Peyer's patch (tissue), 4 donors: ENCODE measurements at regions not wholly inside any gene's neighbourhood (a gene's known extent, or its start where the extent isn't known, plus 50 kb on each side); places are given as distances from the start of the nearest gene placed in this dataset.

Source experiments
- DNase-seq, 3 donors: peaks; one replicate each; pipeline ENCODE4 v3.0.0-alpha.2; 2017 to 2019
- H3K27ac ChIP-seq, 4 donors: fragments of 200-600 bp; sonication (generic); one replicate each; pipeline ENCODE4 v1.5.1; 2016 to 2019
- H3K27me3 ChIP-seq, 2 donors: fragments of 200-600 bp; sonication (generic); one replicate each; pipeline ENCODE4 v1.5.1; 2019
- H3K36me3 ChIP-seq, 3 donors: fragments of 200-600 bp; sonication (generic); one replicate each; pipeline ENCODE4 v1.5.1; 2016 to 2019
- H3K4me1 ChIP-seq, 4 donors: fragments of 200-600 bp; sonication (generic); one replicate each; pipeline ENCODE4 v1.5.1; 2016 to 2019
- H3K4me3 ChIP-seq, 4 donors: fragments of 200-600 bp; sonication (generic); 1 replicate in 3 of 4; 2 replicates in 1 of 4; pipeline ENCODE4 v1.5.1; 2016 to 2019; ENCODE audit warnings: mild to moderate bottlenecking in 1 of 4
- H3K9me3 ChIP-seq, 4 donors: fragments of 200-600 bp; sonication (generic); one replicate each; pipeline ENCODE4 v1.5.1; 2016 to 2019; ENCODE audit warnings: mild to moderate bottlenecking in 1 of 4
- POLR2A ChIP-seq, 2 donors: fragments of 450-650 bp; IDR thresholded peaks; one replicate each; pipeline ENCODE4 v1.5.1; 2017; ENCODE audit warnings: antibody characterized with exemption in 2 of 2, mild to moderate bottlenecking in 2 of 2, moderate library complexity in 2 of 2
- TF ChIP-seq, protein P1 (sequence below), 6 experiments: fragments of 450-650 bp in 4 of 6; fragments of 200-600 bp in 2 of 6; sonication (generic) in 1 of 6; IDR thresholded peaks; one replicate each; pipeline ENCODE4 v1.5.1; 2017 to 2019; ENCODE audit warnings: antibody characterized with exemption in 6 of 6, mild to moderate bottlenecking in 3 of 6, moderate library complexity in 1 of 6

DNA sequence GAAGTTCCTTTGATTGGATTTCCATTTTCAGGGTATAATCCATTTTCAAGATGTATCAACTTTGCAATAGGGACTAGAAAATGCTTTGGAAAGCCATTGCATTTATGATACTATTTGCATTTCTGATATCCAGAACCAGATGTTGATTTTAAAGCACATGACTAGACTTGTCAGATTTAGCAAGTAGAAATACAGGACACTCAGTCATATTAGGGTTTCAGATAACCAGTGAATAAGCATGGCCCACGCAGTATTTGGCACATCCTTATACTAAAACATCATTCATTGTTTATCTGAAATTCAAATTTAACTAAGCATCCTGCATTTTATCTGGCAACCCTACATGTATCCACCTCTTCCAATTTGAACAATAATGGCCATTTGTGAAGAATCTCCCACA lies 113.3 kb upstream of the DPT start:
- H3K9me3 ChIP-seq: no peaks in the 10 kb centered on the region
- no peaks in the 10 kb centered on the region for H3K4me1 ChIP-seq
- H3K36me3 ChIP-seq: no peaks in the 10 kb centered on the region
- TF ChIP-seq, protein P1, sequence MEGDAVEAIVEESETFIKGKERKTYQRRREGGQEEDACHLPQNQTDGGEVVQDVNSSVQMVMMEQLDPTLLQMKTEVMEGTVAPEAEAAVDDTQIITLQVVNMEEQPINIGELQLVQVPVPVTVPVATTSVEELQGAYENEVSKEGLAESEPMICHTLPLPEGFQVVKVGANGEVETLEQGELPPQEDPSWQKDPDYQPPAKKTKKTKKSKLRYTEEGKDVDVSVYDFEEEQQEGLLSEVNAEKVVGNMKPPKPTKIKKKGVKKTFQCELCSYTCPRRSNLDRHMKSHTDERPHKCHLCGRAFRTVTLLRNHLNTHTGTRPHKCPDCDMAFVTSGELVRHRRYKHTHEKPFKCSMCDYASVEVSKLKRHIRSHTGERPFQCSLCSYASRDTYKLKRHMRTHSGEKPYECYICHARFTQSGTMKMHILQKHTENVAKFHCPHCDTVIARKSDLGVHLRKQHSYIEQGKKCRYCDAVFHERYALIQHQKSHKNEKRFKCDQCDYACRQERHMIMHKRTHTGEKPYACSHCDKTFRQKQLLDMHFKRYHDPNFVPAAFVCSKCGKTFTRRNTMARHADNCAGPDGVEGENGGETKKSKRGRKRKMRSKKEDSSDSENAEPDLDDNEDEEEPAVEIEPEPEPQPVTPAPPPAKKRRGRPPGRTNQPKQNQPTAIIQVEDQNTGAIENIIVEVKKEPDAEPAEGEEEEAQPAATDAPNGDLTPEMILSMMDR (IDR thresholded peaks at IDR 0.05): no peak
- no peak for TF ChIP-seq POLR2A (IDR thresholded peaks at IDR 0.05)
- no peak for DNase-seq
- H3K27ac ChIP-seq: no peak overlapping the region
- H3K4me3 ChIP-seq: no peak overlapping the region
- no peaks in the 10 kb centered on the region for H3K27me3 ChIP-seq

DNA sequence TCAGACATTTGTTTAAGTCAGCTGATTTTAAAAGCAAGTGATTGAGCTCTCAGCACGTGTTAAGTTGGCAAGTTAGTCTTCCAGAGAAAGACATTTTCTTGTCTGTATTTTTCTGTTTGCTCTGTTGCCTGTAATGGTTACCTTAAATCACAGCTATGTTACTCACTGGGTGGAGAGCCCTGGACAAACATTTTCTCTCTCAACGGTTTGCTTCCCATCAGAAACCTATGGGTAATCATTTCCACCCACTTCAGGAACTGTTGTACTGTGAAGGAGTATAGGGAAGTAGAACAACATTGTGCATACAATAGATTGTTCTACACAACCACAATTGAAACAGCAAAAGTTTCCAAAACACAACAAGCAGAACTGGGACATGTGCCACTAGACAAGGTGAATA lies 113.9 kb upstream of the DPT start:
- Histone ChIP-seq H3K27ac (no peak overlapping the region), H3K4me3 (no peak overlapping the region), H3K9me3 (no peaks in the 10 kb centered on the region), H3K4me1 (no peaks in the 10 kb centered on the region), H3K27me3 (no peaks in the 10 kb centered on the region), H3K36me3 (no peaks in the 10 kb centered on the region)
- DNase-seq: no peak
- TF ChIP-seq, protein P1 (IDR thresholded peaks at IDR 0.05): no peak
- TF ChIP-seq POLR2A (IDR thresholded peaks at IDR 0.05): no peak

GRCh38 chr1:168843401-168843800 lies 114.4 kb upstream of the DPT start:
- H3K4me1 ChIP-seq: no peaks in the 10 kb centered on the region
- no peak for DNase-seq
- no peak for TF ChIP-seq POLR2A (IDR thresholded peaks at IDR 0.05)
- TF ChIP-seq, protein P1 (IDR thresholded peaks at IDR 0.05): no peak
- no peak overlapping the region for H3K27ac ChIP-seq
- H3K27me3 ChIP-seq: no peaks in the 10 kb centered on the region
- H3K36me3 ChIP-seq: no peaks in the 10 kb centered on the region
- H3K9me3 ChIP-seq: no peaks in the 10 kb centered on the region
- H3K4me3 ChIP-seq: no peak overlapping the region

- DNase-seq: no peak
- H3K36me3 ChIP-seq: no peaks in the 10 kb centered on the region
- no peak for TF ChIP-seq POLR2A (IDR thresholded peaks at IDR 0.05)
Measured at GRCh38 chr1:168843950-168844349, 114.9 kb upstream of the DPT start.

DNA sequence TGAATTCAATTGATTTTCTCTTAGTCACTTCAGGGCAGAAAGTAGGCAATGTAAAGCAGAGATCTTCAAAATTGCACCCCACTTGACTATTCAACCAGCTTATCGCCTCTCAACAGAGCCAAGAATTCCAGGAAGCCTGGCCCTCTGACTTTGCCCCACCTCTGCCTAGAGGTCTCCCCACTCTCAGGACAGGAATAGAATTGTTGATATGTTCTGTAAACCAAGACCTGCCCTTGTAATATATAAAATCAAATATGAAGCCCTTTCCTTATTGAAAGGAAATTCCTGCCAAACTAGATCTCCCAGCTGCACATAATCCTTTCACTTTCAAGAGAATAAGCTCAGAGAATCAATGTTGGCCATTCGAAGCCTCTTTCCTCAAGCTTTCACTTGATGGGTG lies 116.1 kb upstream of the DPT start:
- no peak overlapping the region for H3K27ac ChIP-seq
- no peak for DNase-seq

More at GRCh38 chr1:168843950-168844349, 114.9 kb upstream of the DPT start:
- H3K4me3 ChIP-seq: no peak overlapping the region
- no peaks in the 10 kb centered on the region for H3K4me1 ChIP-seq
- no peak overlapping the region for H3K27ac ChIP-seq
- no peaks in the 10 kb centered on the region for H3K27me3 ChIP-seq
- no peaks in the 10 kb centered on the region for H3K9me3 ChIP-seq

DNA sequence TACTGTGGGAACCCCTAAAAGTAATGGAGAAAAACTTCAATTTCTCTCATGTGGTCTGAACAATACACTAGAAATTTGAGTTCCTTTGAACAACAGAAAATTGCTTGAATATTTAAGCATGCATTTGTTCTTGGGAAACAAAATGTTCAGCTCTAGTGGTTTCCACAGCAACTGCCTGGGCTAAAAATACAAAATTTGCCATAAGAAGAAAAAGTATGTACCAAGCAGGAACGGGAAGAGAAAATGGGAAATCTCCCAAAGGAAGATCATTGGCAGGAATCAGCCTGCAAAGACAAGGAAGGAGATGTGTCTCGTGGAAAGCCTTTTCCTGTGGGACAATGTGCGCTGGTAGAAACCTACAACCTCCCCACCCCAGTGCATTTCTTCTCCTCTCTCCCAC lies 119.0 kb upstream of the DPT start:
- H3K9me3 ChIP-seq: no peaks in the 10 kb centered on the region
- H3K36me3 ChIP-seq: no peaks in the 10 kb centered on the region
- no peaks in the 10 kb centered on the region for H3K4me1 ChIP-seq
- no peak overlapping the region for H3K27ac ChIP-seq
- H3K27me3 ChIP-seq: no peaks in the 10 kb centered on the region
- DNase-seq: no peak
- H3K4me3 ChIP-seq: no peak overlapping the region
- TF ChIP-seq, protein P1 (IDR thresholded peaks at IDR 0.05): no peak
- no peak for TF ChIP-seq POLR2A (IDR thresholded peaks at IDR 0.05)

More for the DNA sequence above, 116.1 kb upstream of the DPT start:
- no peaks in the 10 kb centered on the region for H3K4me1 ChIP-seq
- H3K4me3 ChIP-seq: no peak overlapping the region
- no peaks in the 10 kb centered on the region for H3K9me3 ChIP-seq
- TF ChIP-seq, protein P1 (IDR thresholded peaks at IDR 0.05): no peak
- no peak for TF ChIP-seq POLR2A (IDR thresholded peaks at IDR 0.05)
- no peaks in the 10 kb centered on the region for H3K27me3 ChIP-seq
- no peaks in the 10 kb centered on the region for H3K36me3 ChIP-seq
